ENCODE measurements at regions not wholly inside any gene's neighbourhood (a gene's known extent, or its start where the extent isn't known, plus 50 kb on each side); places are given as distances from the start of the nearest gene placed in this dataset.

- H3K27me3 ChIP-seq (ENCODE audit: control insufficient read depth, insufficient read depth, low read length) = no peaks in the 10 kb centered on the region
- H3K36me3 ChIP-seq (ENCODE audit: control insufficient read depth, insufficient read depth, low read length) = no peaks in the 10 kb centered on the region
- DNase-seq (ENCODE audit: low read depth) = no peak
- H3K4me3 ChIP-seq (ENCODE audit: low read depth, low read length) = no peak overlapping the region
- TF ChIP-seq, protein P1, sequence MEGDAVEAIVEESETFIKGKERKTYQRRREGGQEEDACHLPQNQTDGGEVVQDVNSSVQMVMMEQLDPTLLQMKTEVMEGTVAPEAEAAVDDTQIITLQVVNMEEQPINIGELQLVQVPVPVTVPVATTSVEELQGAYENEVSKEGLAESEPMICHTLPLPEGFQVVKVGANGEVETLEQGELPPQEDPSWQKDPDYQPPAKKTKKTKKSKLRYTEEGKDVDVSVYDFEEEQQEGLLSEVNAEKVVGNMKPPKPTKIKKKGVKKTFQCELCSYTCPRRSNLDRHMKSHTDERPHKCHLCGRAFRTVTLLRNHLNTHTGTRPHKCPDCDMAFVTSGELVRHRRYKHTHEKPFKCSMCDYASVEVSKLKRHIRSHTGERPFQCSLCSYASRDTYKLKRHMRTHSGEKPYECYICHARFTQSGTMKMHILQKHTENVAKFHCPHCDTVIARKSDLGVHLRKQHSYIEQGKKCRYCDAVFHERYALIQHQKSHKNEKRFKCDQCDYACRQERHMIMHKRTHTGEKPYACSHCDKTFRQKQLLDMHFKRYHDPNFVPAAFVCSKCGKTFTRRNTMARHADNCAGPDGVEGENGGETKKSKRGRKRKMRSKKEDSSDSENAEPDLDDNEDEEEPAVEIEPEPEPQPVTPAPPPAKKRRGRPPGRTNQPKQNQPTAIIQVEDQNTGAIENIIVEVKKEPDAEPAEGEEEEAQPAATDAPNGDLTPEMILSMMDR (IDR thresholded peaks at IDR 0.05; ENCODE audit: insufficient read depth, low read length, poor library complexity, severe bottlenecking) = no peak
Observed at GRCh38 chr16:26877421-26877820, 189.3 kb upstream of the C16orf82 start.

GRCh38 chr16:26885674-26886073 is 181.1 kb upstream of the C16orf82 start:
- H3K27me3 ChIP-seq (ENCODE audit: control insufficient read depth, insufficient read depth, low read length) = no peaks in the 10 kb centered on the region
- DNase-seq (ENCODE audit: low read depth) = no peak
- no peak overlapping the region for H3K4me3 ChIP-seq (ENCODE audit: low read depth, low read length)
- TF ChIP-seq, protein P1 (IDR thresholded peaks at IDR 0.05; ENCODE audit: insufficient read depth, low read length, poor library complexity, severe bottlenecking) = no peak
- no peaks in the 10 kb centered on the region for H3K36me3 ChIP-seq (ENCODE audit: control insufficient read depth, insufficient read depth, low read length)

GRCh38 chr16:26889740-26890139 is 177.0 kb upstream of the C16orf82 start:
- H3K27me3 ChIP-seq (ENCODE audit: control insufficient read depth, insufficient read depth, low read length) = no peaks in the 10 kb centered on the region
- H3K4me3 ChIP-seq (ENCODE audit: low read depth, low read length) = no peak overlapping the region
- H3K36me3 ChIP-seq (ENCODE audit: control insufficient read depth, insufficient read depth, low read length) = no peaks in the 10 kb centered on the region
- TF ChIP-seq, protein P1 (IDR thresholded peaks at IDR 0.05; ENCODE audit: insufficient read depth, low read length, poor library complexity, severe bottlenecking) = no peak
- no peak for DNase-seq (ENCODE audit: low read depth)

DNA sequence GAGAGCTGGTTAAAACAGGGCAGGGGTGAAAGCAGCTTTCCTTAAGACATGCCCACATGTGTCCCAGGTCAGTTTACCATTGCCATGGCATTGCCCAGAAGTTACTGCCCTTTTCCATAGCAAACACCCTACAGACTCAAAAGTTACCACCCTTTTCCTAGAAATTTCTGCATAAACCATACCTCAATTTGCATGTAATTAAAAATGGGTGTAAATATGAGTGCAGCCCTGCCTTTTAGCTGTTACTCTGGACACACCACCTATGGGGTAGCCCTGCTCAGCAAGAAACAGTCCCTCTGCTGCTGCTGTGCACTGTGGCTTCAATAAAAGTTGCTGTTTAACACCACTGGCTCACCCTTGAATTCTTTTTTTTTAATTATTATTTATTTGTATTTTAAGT is 168.5 kb upstream of the C16orf82 start:
- TF ChIP-seq, protein P1 (IDR thresholded peaks at IDR 0.05; ENCODE audit: insufficient read depth, low read length, poor library complexity, severe bottlenecking) = no peak
- no peak for DNase-seq (ENCODE audit: low read depth)
- no peak overlapping the region for H3K4me3 ChIP-seq (ENCODE audit: low read depth, low read length)

GRCh38 chr16:26901196-26901861 is 165.4 kb upstream of the C16orf82 start:
- Histone ChIP-seq H3K4me3 (ENCODE audit: low read depth, low read length) (no peak overlapping the region), H3K36me3 (ENCODE audit: control insufficient read depth, insufficient read depth, low read length) (no peaks in the 10 kb centered on the region), H3K27me3 (ENCODE audit: control insufficient read depth, insufficient read depth, low read length) (no peaks in the 10 kb centered on the region)
- TF ChIP-seq, protein P1 (IDR thresholded peaks at IDR 0.05; ENCODE audit: insufficient read depth, low read length, poor library complexity, severe bottlenecking) = no peak
- DNase-seq (ENCODE audit: low read depth) = no peak

More for the DNA sequence above, 168.5 kb upstream of the C16orf82 start:
- Histone ChIP-seq H3K27me3 (ENCODE audit: control insufficient read depth, insufficient read depth, low read length) (no peaks in the 10 kb centered on the region), H3K36me3 (ENCODE audit: control insufficient read depth, insufficient read depth, low read length) (no peaks in the 10 kb centered on the region)

- TF ChIP-seq, protein P1 (IDR thresholded peaks at IDR 0.05; ENCODE audit: insufficient read depth, low read length, poor library complexity, severe bottlenecking) = no peak
- no peaks in the 10 kb centered on the region for H3K36me3 ChIP-seq (ENCODE audit: control insufficient read depth, insufficient read depth, low read length)
- no peak overlapping the region for H3K4me3 ChIP-seq (ENCODE audit: low read depth, low read length)
- no peaks in the 10 kb centered on the region for H3K27me3 ChIP-seq (ENCODE audit: control insufficient read depth, insufficient read depth, low read length)
- DNase-seq (ENCODE audit: low read depth) = no peak
Observed at GRCh38 chr16:26901983-26902382, 164.7 kb upstream of the C16orf82 start.
